ENCODE measurements at regions not wholly inside any gene's neighbourhood (a gene's known extent, or its start where the extent isn't known, plus 50 kb on each side); places are given as distances from the start of the nearest gene placed in this dataset.
A peak's percentile ranks its signal among the peaks of the same experiment; 100 is the strongest.
"Not testable (repeated sequence)": the region's sequence is repeated elsewhere in the genome, so short reads cannot be mapped to it uniquely, and the experiment has no call there.

GRCh38 chr1:177891809-177892208 is 78.0 kb downstream of the SEC16B start:
- DNase-seq: no peak

DNA sequence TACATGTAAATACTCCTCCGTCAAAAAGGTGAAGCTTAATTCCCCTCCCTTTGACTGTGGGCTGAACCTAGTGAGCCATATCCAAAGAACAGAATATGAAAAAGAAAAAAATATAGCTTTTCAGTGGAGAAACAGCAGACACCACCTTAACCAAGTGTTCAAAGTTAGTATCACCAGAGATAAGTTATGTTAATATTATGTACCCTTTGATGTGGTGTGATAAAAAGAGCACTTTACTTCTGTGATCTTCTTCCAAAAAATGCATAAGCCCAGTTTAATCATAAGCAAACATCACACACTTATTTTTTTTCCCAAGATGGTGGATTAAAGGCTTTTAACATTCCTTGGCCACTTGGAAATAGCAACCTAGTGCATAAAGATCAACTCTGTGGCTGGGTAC is 79.4 kb downstream of the SEC16B start:
- DNase-seq: no peak

- DNase-seq: no peak
These were observed 85.3 kb downstream of the SEC16B start for GRCh38 chr1:177884479-177885021.

GRCh38 chr1:177883581-177883980 is 86.3 kb downstream of the SEC16B start:
- DNase-seq: no peak

DNA sequence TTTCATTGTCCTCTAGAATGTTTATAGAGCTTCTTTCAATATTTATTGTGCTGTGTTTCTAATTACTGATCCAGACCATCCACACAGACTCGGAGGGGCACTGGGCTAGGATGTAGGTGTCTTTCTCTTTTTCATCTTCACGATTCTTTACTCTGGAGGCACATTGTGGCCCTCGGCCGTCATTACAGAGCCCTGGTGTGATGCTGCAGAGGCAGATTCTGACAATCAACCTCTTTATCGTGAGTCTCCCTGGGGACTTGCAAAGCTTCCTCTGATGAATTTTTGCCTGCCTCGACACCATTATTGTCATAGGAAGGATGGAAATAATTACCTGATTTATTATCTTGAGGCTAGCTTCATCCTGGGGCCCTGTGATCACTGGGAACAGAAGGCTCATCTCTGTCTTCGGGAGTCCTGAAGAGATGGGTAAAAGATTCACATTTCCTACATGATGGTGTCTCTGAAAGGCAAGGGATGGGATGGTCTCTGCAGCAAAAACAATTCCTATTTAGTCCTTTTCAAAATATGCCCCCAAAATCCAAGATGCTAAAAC is 89.4 kb downstream of the SEC16B start:
- no peak for DNase-seq

- DNase-seq: no peak
These were observed 92.8 kb downstream of the SEC16B start for GRCh38 chr1:177877086-177877485.

GRCh38 chr1:177873238-177873637 is 96.6 kb downstream of the SEC16B start:
- no peak for DNase-seq

DNA sequence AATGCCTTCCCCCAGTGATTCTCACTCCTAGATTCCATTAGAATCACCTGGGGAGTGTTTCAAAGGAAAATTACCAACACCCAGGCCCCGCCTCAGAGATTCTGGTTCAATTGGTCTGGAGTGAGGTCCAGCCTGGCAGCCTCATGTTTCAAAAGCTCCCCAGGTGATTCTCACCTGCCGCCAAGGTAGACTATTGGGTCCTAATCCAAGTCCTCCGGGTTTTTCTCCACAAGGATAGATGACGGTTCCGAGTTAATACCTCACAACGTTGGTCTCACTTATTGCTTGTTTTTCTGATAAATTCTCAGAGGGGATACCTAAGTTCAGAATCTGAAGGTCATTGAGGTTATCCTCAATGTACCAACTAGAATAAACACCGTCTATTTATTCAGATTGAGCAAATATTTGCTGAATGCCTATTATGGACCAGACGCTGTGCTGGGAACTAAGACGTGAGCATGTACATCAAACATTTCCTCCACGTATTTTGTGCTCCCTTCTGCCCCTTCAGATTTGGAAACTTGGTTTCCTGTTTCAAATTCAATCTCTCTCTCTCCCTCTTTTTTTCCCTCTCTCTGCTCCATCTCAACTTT is 97.5 kb downstream of the SEC16B start:
- peak; percentile 30 for DNase-seq

- no peak for DNase-seq
These were observed 98.1 kb downstream of the SEC16B start for GRCh38 chr1:177871613-177872307.

GRCh38 chr1:177869586-177869985 is 100.3 kb downstream of the SEC16B start:
- no peak for DNase-seq

DNA sequence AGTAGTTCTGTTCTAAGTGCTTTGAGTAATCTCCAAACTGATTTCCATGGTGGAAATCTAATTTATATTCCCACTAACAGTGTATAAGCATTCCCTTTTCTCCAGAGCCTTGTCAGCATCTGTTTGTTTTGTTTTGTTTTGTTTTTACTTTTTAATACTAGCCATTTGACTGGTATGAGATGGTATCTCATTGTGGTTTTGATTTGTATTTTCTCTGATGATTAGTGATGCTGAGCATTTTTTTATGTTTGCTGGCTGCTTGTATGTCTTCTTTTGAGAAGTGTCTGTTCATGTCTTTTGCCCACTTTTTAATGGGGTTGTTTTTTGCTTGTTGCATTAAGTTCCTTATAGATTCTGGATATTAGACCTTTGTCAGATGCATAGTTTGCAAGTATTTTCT is 100.8 kb downstream of the SEC16B start:
- not testable (repeated sequence) for DNase-seq

GRCh38 chr1:177865807-177866206 is 104.1 kb downstream of the SEC16B start:
- no peak for DNase-seq

- DNase-seq: no peak
These were observed 105.1 kb downstream of the SEC16B start for GRCh38 chr1:177864538-177865305.

GRCh38 chr1:177863796-177864195 is 106.1 kb downstream of the SEC16B start:
- DNase-seq: no peak

DNA sequence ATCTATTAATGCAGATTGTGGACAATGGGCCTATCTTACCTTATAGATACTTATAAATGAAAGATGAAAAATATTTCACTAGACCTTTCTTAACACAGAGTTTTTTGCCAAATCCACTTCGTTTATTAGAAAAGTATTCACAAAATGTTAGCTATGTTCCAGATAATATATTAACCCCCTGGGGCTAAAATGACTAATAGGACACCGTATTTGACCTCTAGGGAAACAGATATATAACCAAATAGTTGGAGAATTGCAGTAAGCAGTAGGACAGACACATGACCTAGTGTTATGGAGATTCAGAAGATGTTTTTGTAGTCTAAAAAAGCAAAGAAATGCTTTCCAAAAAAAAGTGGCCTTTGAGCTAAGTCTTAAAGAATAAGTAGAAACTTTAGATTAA is 106.9 kb downstream of the SEC16B start:
- DNase-seq: no peak

- no peak for DNase-seq
These were observed 110.3 kb downstream of the SEC16B start for GRCh38 chr1:177859572-177859971.

- DNase-seq: peak; percentile 45
These were observed 111.5 kb downstream of the SEC16B start for GRCh38 chr1:177858332-177858821.

DNA sequence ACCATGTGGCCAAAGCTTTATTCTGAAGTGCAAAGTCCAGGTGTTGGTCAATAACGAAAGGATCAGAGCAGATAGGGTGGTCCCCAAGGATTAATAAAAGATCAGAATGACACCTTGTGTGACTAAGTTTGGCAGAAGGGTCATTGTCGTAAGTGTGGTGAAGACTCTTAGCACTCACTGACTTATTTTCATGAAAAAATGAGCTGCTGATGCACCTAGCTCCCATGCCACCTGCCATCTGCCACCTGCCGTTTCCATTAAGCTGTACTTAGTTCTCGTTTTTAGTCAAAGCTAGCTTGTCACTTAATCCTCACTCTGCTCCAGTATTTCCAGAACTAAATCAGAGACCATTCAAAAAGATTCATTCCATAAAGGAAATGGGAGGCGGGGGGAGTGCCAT is 112.6 kb downstream of the SEC16B start:
- no peak for DNase-seq

- DNase-seq: no peak
These were observed 114.9 kb downstream of the SEC16B start for GRCh38 chr1:177854951-177855350.

- no peak for DNase-seq
These were observed 120.1 kb downstream of the SEC16B start for GRCh38 chr1:177849579-177850290.

GRCh38 chr1:177849130-177849529 is 120.7 kb downstream of the SEC16B start:
- no peak for DNase-seq

DNA sequence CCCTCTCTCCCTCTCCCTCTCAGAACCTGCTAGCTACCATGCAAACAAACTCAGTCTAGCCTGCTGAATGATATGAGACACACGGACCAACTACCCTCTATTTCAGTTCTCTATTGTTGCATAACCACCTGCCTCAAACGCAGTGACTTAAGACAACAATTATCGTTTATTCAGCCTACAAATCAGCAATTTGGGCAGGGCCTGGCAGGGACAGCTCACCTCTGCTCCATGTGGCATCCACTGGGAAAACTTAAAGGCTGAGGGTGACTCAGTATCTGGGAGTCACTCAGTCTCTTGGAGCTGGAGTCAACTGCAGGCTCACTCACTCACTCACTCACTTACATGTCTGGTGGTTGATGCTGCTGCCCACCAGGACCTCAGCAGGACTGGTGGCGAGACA is 121.3 kb downstream of the SEC16B start:
- no peak for DNase-seq

DNA sequence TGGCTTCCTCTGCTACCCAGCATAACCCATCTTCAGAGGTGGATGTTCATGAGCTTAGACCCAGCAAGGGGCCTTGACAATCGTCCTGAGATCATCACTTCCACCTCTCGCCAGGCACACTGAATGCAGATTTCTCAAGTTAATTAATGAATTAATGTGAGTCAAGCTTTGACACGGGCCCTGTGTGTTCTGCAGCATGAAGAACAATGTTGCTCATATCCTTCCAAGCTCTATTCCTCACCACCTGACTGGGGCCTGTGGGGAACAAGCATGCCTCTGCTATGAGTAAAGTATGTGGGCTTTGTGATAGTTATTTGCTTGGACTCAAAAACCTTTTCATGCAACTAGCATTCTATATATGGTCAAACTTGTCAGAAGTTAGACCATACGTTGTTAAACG is 122.0 kb downstream of the SEC16B start:
- no peak for DNase-seq

All from NCI-H2029 treated with DMSO at 0.1 percent for 48 hours (cell line).